ENCODE measurements at regions not wholly inside any gene's neighbourhood (a gene's known extent, or its start where the extent isn't known, plus 50 kb on each side); places are given as distances from the start of the nearest gene placed in this dataset.

- DNase-seq = no peak
Observed at GRCh38 chr14:85234156-85235025, 295.6 kb upstream of the FLRT2 start.

DNA sequence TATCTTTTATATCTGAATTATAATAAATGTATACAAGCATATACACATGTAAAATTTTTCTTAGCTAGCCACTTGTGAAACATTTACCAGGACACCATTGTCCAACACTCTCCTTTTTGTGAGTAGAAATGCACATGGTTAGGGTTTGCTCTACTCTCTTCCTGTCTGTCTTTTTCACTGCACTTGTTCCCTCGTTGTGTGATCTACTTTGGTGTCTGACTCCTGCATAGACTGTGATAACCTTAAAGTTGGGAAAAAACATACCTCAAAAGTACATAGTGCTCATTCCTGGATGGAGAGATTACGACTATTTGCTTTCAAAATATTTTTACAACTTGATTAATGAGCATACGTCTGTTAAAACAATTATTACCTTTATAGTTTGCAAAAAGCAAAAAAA, 294.1 kb upstream of the FLRT2 start:
- no peak for DNase-seq

DNA sequence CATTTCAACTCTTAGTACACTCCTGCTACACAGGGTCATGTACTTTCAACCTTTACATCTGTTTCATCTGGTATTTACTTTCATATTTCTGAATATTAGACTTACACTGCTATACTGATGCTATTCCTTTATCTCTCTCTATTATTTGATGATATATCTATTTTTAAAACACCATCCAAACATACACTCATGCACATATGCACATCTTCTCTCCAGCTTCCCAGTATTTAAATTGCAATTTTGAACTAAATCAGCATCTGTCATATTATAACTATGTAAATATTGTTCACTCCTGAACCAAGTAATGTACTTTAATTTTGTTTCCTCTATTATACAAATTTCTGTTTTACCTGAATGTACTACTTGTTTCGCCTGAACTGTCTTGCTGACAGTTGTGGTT, 293.6 kb upstream of the FLRT2 start:
- no peak for DNase-seq

DNA sequence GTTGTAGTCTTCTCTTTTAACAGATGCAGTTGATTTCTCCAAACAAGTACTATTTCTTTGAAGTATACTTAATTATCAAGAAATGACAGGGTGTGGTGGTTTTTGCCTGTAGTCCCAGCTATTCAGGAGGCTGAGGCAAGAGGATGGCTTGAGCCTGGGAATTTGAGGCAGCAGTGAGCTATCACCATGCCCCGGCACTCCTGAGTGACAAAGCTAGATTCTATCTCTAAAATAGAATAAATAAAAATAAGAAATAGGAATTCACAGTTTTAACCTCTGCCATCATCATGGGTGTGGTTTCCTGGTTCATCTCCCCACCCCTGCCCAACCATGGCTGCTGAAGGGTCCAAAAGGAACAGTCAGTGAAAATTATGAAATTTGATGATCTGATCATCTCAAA, 290.2 kb upstream of the FLRT2 start:
- DNase-seq = no peak

DNA sequence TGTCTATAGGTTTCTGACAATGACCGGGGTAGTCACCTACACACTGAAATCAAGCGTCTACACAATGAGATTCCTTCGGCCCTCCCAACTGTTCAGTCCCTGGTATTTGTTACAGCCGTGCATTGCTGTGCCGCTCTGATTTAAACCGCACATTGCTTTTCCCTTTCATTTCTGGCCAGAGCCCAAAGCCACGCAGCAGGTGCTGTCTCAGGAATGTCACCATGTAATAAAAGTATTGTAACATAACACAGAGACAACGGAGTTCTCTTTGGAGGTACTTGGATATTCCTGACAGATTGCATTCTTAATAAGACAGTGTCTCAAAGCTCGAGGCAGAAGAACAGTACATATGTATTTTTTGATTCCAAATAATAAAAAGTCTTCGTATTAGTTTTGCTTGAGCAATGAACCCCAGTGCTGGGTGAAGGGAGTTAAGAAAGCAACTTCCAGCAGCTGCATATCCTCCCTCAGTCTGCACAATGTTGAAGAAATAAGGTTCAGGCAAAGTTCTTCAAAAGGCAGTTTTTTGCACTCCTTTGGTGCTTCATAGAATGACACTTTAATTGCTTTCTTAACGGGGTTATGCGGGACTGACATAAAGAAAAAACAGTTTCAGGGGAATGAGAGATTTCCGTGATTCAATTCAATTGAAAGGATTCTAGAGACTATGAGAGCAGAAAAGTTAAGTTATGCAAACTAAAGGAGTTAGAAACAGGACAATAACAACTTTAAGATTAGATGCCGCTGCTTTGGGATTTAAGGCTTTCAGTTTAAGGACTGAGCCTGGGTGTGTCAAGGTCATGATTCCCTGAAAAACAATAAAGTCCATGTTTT, 288.7 kb upstream of the FLRT2 start:
- DNase-seq = no peak

GRCh38 chr14:85242666-85243065, 287.3 kb upstream of the FLRT2 start:
- no peak for DNase-seq

DNA sequence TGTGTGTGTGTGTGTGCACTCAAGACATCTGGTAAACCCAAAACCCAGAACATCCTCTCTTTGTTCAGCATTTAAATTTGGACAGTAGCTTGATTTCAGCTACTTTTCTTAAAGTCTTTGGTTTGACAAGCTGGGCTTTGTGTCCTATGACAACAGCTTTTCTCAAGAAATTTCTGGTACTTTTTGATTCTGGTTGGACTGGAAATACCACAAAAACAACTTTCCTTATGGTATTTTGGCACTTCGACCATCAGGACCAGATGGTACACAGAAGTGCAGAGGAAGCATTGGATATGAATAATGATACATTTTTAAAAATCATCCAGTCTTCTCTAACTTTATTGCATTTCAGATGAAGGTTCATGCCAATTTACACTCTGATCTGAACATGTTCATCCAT, 286.6 kb upstream of the FLRT2 start:
- no peak for DNase-seq

GRCh38 chr14:85247071-85247470, 282.9 kb upstream of the FLRT2 start:
- DNase-seq = no peak

- no peak for DNase-seq
Observed at GRCh38 chr14:85248881-85249635, 280.9 kb upstream of the FLRT2 start.

GRCh38 chr14:85250414-85251189, 279.3 kb upstream of the FLRT2 start:
- no peak for DNase-seq

DNA sequence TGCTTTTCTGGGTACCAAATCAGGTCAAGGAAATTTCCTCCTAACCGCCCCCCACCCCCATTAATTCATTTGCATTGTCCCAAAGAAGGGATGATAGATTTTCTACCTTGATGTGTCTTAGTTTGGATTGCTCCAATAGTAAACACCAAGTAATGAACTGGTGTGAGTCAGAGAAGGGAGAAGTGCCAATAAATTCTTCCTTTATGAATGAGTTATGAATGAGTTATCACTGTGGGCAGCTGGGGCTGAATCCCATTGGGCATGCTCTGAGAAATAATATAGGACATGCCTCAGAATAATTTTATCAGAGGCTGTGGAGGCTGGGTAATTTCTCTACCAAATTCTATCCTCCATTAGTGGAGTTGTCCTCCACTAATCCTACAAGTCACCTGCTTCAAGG, 277.9 kb upstream of the FLRT2 start:
- DNase-seq = no peak

DNA sequence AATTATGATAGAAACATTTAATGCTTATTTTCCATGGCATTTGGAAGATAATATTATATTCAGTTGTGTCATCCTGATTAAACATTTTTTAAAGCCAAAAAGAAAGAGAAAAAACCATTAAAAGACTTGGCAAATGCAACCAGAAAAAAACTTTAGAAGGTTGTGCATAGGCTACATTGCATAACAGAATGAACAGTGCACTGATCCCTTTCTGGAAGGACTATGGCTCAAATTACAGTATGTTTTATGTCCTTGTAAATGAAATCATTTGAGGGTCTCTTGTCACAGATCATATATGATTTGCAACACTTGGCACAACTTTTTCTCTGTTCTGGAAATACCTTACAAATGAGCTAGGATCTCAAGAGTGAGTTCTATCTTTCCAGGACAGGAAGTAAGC, 275.2 kb upstream of the FLRT2 start:
- no peak for DNase-seq

DNA sequence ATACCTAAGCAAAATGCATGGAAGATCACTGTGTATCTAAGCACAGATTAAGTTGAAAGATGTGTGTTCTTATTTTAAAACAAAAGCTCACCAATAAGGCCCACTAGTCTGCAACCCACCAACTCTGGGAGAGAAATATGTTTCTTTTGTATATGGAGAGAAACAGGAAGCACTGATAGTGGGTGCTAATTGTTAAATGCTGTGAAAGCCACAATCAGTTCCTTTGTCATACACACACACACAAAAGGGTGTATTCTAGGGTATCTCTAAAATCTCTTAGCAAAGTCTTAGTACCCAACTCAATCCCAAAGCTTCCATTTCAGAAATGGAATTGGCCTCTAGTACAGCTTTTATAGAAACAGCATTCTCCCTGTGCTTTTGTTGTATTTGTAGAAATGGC, 272.7 kb upstream of the FLRT2 start:
- DNase-seq = no peak

DNA sequence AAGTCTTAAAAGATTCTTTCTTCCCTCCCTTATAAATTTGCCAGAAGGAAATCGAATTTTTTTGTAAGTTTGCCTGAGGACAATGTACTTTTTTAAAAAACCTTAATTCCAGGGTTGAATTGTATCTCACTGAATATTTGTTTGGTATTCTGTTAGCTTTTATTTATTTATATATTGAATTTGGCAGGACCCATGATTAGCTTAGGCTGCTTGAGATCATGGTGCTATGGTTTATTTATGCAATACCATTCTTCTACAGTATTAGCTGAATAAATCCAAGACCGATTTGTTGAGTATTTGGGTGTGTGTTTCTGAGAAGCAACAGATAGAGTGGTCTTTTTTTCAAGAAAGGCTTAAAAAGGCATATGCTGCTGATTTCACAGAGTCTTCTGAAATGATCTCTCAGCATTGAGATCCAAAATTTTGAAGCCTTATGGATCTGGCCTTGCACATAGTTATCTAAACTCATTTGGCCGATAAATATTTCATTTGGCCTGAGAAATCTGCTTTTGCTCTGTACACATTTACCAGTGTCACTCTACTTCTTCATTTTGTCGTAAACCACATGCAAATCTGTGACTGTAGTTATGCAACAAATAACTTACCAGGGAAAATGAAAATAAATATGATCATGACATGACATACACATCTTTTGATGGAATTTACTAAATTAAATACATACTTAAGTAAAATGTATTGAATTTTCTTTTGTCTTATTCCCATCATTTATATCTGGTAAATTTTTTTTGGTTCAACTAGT, 265.8 kb upstream of the FLRT2 start:
- no peak for DNase-seq

DNA sequence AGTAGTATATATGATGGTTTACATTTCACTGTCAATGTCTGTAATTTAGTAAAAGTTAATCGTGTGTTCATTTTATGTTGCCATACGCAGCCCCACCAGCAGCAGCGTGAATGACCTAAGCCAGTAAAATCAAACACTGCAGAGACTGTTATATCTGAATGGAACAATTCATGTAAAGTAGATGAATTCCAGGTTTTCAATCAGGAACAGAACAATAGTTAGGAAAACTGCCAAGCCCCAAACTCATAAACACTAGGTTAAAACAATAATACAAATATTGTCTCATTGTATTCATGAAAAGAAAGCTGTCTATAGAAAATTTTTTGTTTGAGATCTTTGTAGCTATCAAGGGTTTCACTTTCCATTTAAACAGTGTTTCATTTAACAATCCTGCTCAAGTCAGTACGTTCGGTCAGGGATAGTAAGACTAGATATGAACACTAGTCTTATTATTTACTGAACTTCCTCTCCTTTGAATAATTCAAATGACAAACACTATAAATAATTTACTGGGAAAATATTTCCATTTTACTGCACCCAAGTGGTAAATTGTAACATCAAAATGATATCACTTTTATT, 256.8 kb upstream of the FLRT2 start:
- no peak for DNase-seq

- DNase-seq = no peak
Observed at GRCh38 chr14:85273952-85274351, 256.0 kb upstream of the FLRT2 start.

DNA sequence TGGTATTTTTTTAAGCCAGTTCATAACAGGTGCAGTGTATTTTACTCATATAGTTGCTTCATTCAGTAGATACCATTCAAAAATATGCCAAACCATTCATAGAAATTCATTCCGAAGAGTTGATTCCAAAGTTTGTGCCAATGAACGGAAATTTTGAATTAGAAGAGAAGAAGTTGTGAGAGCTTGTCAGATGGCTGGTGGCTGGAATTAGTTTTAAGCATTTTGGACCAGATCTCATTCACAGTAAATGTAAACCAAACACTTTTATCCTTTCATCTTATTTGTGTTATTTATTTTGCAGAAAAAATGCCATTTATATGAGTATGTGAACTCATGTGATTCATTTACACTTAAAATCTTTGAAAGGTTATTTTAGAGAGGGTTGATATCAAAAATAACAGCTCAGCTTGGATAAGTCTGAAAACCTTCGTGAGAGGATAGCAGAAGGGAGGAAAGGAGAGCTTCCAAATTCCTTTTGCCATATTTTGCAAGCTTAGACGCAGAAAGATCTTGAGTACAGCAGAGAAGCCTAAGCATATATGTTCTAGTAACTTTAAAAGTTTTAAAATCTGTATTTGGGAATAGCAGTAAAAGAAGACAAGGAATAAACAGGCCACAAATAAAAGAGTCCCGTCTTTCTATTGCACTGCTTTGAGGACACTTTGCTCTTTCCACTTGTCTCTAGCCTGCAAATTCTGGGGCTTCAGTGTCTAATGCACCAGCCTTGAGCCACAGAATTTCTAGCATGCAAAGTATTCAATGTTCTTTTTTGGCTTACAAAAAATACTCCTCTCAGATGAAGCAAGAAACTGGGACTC, 253.6 kb upstream of the FLRT2 start:
- DNase-seq = no peak

DNA sequence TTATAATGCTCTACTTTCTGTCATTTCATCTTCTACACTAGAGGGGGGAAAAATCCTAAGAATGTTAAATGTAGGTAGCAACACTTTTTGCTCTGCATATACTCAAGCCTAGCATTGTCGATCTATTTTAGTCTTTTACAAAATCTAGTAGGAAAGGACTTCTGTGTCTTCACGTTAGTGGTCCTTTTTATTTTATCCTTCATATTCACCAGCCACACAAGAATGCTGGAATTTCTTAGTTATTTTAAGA, 253.0 kb upstream of the FLRT2 start:
- DNase-seq = no peak

GRCh38 chr14:85279407-85279806, 250.5 kb upstream of the FLRT2 start:
- no peak for DNase-seq

GRCh38 chr14:85280074-85280473, 249.9 kb upstream of the FLRT2 start:
- no peak for DNase-seq

DNA sequence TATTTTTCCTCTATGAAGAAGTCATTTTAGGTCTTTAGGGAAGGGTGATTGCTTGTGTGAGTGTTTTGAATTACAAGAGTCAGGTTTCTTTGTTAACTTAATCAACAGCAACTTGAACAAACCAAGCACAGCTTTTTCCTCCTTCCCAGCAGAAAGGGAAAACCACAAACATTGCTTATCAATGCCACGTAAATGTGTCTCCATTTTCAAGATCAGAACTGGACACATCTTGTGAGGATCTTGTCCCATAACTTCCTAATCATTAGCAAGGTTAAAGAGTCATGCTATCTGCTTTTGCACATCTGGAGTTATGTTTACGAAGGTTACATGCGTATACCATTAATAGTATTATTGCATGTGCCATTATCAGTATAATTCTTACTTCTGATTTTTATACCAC, 248.0 kb upstream of the FLRT2 start:
- DNase-seq = no peak
